Astrocyte of the cerebellum (primary cell): ENCODE measurements at regions not wholly inside any gene's neighbourhood (a gene's known extent, or its start where the extent isn't known, plus 50 kb on each side); places are given as distances from the start of the nearest gene placed in this dataset.

Source experiments
- DNase-seq: peaks from one replicate; pipeline ENCODE4 v3.0.0-alpha.2; 2011; ENCODE audit warnings: low read depth
- H3K4me3 ChIP-seq: 2 replicates; pipeline ENCODE4 v1.5.1; 2011; ENCODE audit warnings: mild to moderate bottlenecking, low read depth, low read length, moderate library complexity
- CTCF ChIP-seq: IDR thresholded peaks from 2 replicates; pipeline ENCODE4 v1.5.1; 2012; ENCODE audit warnings: low read length, low read depth, moderate library complexity, mild to moderate bottlenecking; ENCODE audit errors: missing control alignments
- in situ Hi-C: cut with HindIII; loops from 2 replicates; pipeline ENCODE4 v1.10.0; 2017; ENCODE audit warnings: low sequenced_read_pairs

DNA sequence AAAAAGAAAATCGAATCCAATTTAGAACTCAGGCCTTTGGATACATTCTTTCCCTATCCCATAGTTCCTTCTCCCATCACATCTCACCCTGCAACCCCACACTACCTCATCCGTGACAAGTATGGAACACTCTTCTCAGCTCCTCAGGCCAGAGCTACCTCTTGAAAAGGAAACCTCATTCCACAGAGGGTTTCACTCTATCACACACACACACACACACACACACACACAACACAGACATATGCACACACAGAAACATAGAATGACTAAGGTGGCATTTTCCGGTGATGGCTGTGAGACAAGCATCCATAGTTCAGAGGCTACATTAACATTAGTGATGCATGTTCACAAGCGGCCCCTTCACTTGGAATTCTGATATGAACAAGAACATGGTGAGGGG lies 122.0 kb upstream of the HES1 start:
- no peak overlapping the region for H3K4me3 ChIP-seq
- no peak for DNase-seq
- TF ChIP-seq CTCF = no peak
- in situ Hi-C loops = no loop called here

- no peak for TF ChIP-seq CTCF
- no peak for DNase-seq
- no peak overlapping the region for H3K4me3 ChIP-seq
- in situ Hi-C loops = no loop called here
Measured at GRCh38 chr3:194014756-194015155, 121.2 kb upstream of the HES1 start.

DNA sequence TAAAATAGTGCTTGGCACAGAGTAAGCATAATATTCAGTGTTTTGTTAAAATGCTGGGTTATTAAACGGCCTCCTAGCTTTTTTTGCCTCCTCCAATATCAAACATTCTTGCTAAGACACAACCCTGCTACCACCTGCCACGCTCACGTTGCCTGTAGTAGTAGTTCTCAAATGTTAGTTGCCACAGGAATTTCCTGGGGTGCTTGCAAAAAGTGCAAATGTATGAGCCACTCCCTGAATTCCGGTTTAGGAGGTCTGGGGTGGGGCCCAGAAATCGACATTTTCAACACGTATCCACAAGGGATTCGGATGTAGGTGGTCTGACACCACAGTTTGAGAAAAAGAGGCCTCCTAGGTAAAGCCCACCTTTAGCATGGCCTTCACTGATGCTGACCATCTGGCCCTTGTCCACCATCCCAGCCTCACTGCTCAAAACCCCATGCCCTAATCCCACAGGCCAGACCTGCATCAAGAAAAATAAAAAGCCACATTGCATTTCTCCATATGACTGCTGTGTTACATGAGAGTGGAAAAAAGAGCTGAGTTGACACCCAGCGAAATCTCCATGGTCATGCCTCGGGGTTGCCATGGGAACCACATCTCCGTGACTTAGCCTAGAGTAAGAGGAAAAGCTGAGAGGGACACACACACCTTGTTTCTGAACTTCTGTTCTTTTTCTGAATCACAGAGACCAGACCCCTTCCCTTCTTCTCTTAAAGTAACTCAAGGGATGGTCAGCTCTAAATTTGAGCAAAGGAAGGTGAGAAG lies 116.4 kb upstream of the HES1 start:
- in situ Hi-C loops = no loop called here
- no peak for DNase-seq
- H3K4me3 ChIP-seq = no peak overlapping the region
- TF ChIP-seq CTCF = no peak

- no peak for TF ChIP-seq CTCF
- DNase-seq = no peak
- in situ Hi-C loops = no loop called here
- no peak overlapping the region for H3K4me3 ChIP-seq
Measured at GRCh38 chr3:194022052-194022451, 113.9 kb upstream of the HES1 start.

DNA sequence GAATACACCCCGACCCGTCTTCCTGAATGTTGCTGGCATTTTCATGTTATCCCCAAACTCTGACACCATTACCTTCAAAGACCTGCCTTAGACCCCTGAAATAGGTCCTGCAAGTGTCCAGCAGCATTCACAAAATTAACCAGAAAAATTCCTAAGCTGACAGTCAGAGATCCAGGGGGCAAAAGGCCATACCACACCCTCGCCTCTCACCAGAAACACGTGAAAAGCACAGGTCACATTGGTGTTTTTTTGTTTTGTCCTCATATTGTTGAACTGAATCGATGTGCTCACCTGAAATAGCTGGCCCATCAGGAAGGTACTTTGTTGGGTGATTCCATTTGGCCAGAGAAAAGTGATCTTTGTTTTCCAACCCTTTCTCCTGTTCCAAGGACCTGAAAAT lies 113.1 kb upstream of the HES1 start:
- in situ Hi-C loops = no loop called here
- TF ChIP-seq CTCF = no peak
- DNase-seq = no peak
- H3K4me3 ChIP-seq = no peak overlapping the region

DNA sequence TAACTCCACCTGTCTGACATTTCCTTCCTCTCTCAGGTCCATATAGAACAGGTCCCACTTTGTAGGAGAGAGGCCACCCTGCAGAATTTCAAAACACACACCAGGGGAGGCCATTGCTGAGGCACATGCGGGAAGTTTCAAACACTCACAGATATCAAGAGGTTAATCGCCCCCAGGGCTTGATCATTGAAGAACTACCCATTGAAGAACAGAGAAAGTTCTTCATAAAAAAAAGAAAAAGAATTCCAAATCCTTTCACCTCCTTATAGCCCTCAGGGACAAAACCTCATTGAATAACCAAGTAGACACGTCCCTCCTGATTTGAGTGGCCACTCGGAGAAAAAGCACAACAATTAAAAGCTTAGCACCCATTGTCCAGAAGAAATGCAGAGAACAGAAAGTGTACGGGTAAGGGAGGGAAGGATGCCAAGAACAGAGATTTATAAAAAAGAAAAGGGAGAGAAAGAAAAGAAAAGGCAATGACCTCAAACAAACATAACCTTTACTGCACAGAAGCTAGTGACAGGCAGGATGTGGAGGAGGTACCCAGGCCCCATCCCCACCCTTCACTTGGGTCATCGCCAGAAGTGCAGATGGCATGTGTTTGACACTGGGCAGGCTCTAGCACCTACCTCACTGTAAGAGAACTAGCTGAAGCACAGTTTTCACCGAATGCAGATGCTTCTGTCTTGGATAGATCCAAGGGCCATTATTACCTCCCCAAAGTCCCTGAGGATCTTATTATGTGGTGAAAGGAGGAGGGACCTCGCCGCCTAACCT lies 112.3 kb upstream of the HES1 start:
- H3K4me3 ChIP-seq = no peak overlapping the region
- no peak for DNase-seq
- in situ Hi-C loops = no loop called here
- no peak for TF ChIP-seq CTCF
